Cardiac fibroblast (primary cell): ENCODE measurements at regions not wholly inside any gene's neighbourhood (a gene's known extent, or its start where the extent isn't known, plus 50 kb on each side); places are given as distances from the start of the nearest gene placed in this dataset.

Experiments
- DNase-seq, 2 donors: peaks; one replicate each; pipeline versions ENCODE4 v3.0.0 to v3.0.0-alpha.2; 2010; ENCODE audit warnings: low read depth in 2 of 2
- H3K4me3 ChIP-seq, 2 donors: replicated peaks in 1 of 2; 1 replicate in 1 of 2; 2 replicates in 1 of 2; pipeline ENCODE4 v1.5.1; 2011; ENCODE audit warnings: low read depth in 2 of 2, low read length in 2 of 2, mild to moderate bottlenecking in 2 of 2, moderate library complexity in 1 of 2
- CTCF ChIP-seq: IDR thresholded peaks from one replicate; pipeline ENCODE4 v1.5.1; 2011; ENCODE audit warnings: low read depth, mild to moderate bottlenecking, low read length, inconsistent platforms

- H3K4me3 ChIP-seq: no peak overlapping the region
- TF ChIP-seq CTCF: no peak
- DNase-seq: no peak
These were observed 188.1 kb upstream of the STEAP1 start for GRCh38 chr7:89966067-89966664.

GRCh38 chr7:89975577-89975976, 178.7 kb upstream of the STEAP1 start:
- no peak for DNase-seq
- H3K4me3 ChIP-seq: no peak overlapping the region
- no peak for TF ChIP-seq CTCF

GRCh38 chr7:89987665-89988064, 166.6 kb upstream of the STEAP1 start:
- H3K4me3 ChIP-seq: no peak overlapping the region
- no peak for DNase-seq
- no peak for TF ChIP-seq CTCF

GRCh38 chr7:89988074-89988473, 166.2 kb upstream of the STEAP1 start:
- DNase-seq: no peak
- no peak overlapping the region for H3K4me3 ChIP-seq
- no peak for TF ChIP-seq CTCF

GRCh38 chr7:89989454-89989853, 164.8 kb upstream of the STEAP1 start:
- no peak overlapping the region for H3K4me3 ChIP-seq
- TF ChIP-seq CTCF: no peak
- no peak for DNase-seq

GRCh38 chr7:89994483-89994882, 159.8 kb upstream of the STEAP1 start:
- H3K4me3 ChIP-seq: no peak overlapping the region
- DNase-seq: no peak
- TF ChIP-seq CTCF: no peak

- TF ChIP-seq CTCF: no peak
- H3K4me3 ChIP-seq: no peak overlapping the region
- DNase-seq: no peak
These were observed 155.7 kb upstream of the STEAP1 start for GRCh38 chr7:89998554-89998953.
